AG10803 (cell line): ENCODE measurements at regions not wholly inside any gene's neighbourhood (a gene's known extent, or its start where the extent isn't known, plus 50 kb on each side); places are given as distances from the start of the nearest gene placed in this dataset.

ENCODE experiments used
- DNase-seq: peaks from one replicate; pipeline ENCODE4 v3.0.0; 2010; ENCODE audit warnings: low read depth
- H3K4me3 ChIP-seq: 2 replicates; pipeline ENCODE4 v1.5.1; 2011; ENCODE audit warnings: mild to moderate bottlenecking, low read length, control low read depth
- CTCF ChIP-seq: conservative IDR thresholded peaks from 2 replicates; pipeline ENCODE4 v1.5.1; 2011; ENCODE audit warnings: mild to moderate bottlenecking, low read length, control low read depth, inconsistent platforms

GRCh38 chr2:215611609-215612386 lies 175.9 kb upstream of the FN1 start:
- H3K4me3 ChIP-seq = no peak overlapping the region
- no peak for DNase-seq
- TF ChIP-seq CTCF = no peak

GRCh38 chr2:215609089-215610032 lies 173.5 kb upstream of the FN1 start:
- TF ChIP-seq CTCF = no peak
- DNase-seq = peak; percentile 64

GRCh38 chr2:215607766-215608165 lies 171.9 kb upstream of the FN1 start:
- peak; percentile 93 for DNase-seq
- H3K4me3 ChIP-seq = no peak overlapping the region
- no peak for TF ChIP-seq CTCF

More at GRCh38 chr2:215609089-215610032, 173.5 kb upstream of the FN1 start:
- H3K4me3 ChIP-seq = no peak overlapping the region

GRCh38 chr2:215606219-215606618 lies 170.4 kb upstream of the FN1 start:
- no peak overlapping the region for H3K4me3 ChIP-seq
- TF ChIP-seq CTCF = no peak

GRCh38 chr2:215605214-215605613 lies 169.3 kb upstream of the FN1 start:
- no peak for DNase-seq
- no peak for TF ChIP-seq CTCF
- H3K4me3 ChIP-seq = no peak overlapping the region

More at GRCh38 chr2:215606219-215606618, 170.4 kb upstream of the FN1 start:
- peak; percentile 30 for DNase-seq

GRCh38 chr2:215604606-215605005 lies 168.7 kb upstream of the FN1 start:
- DNase-seq = no peak
- H3K4me3 ChIP-seq = no peak overlapping the region
- TF ChIP-seq CTCF = no peak
